ENCODE measurements at regions not wholly inside any gene's neighbourhood (a gene's known extent, or its start where the extent isn't known, plus 50 kb on each side); places are given as distances from the start of the nearest gene placed in this dataset.

GRCh38 chr9:38192731-38193265, 123.8 kb upstream of the SHB start:
- no peak for TF ChIP-seq CTCF (IDR thresholded peaks at IDR 0.05; ENCODE audit: insufficient read depth, low read depth, low read length, missing control alignments)
- DNase-seq (ENCODE audit: low read depth) = no peak
- H3K4me3 ChIP-seq (ENCODE audit: low read length) = no peak overlapping the region

GRCh38 chr9:38186404-38187115, 117.5 kb upstream of the SHB start:
- no peak for TF ChIP-seq CTCF (IDR thresholded peaks at IDR 0.05; ENCODE audit: insufficient read depth, low read depth, low read length, missing control alignments)
- no peak for DNase-seq (ENCODE audit: low read depth)
- no peak overlapping the region for H3K4me3 ChIP-seq (ENCODE audit: low read length)

- DNase-seq (ENCODE audit: low read depth) = no peak
- TF ChIP-seq CTCF (IDR thresholded peaks at IDR 0.05; ENCODE audit: insufficient read depth, low read depth, low read length, missing control alignments) = no peak
- H3K4me3 ChIP-seq (ENCODE audit: low read length) = no peak overlapping the region
Observed at GRCh38 chr9:38185647-38186403, 116.8 kb upstream of the SHB start.

- H3K4me3 ChIP-seq (ENCODE audit: low read length) = no peak overlapping the region
- no peak for TF ChIP-seq CTCF (IDR thresholded peaks at IDR 0.05; ENCODE audit: insufficient read depth, low read depth, low read length, missing control alignments)
- peak; percentile 32 for DNase-seq (ENCODE audit: low read depth)
Observed at GRCh38 chr9:38183994-38184568, 115.1 kb upstream of the SHB start.

GRCh38 chr9:38182321-38182720, 113.3 kb upstream of the SHB start:
- DNase-seq (ENCODE audit: low read depth) = peak; percentile 65
- no peak for TF ChIP-seq CTCF (IDR thresholded peaks at IDR 0.05; ENCODE audit: insufficient read depth, low read depth, low read length, missing control alignments)
- H3K4me3 ChIP-seq (ENCODE audit: low read length) = no peak overlapping the region

GRCh38 chr9:38181866-38182265, 112.8 kb upstream of the SHB start:
- TF ChIP-seq CTCF (IDR thresholded peaks at IDR 0.05; ENCODE audit: insufficient read depth, low read depth, low read length, missing control alignments) = no peak
- no peak overlapping the region for H3K4me3 ChIP-seq (ENCODE audit: low read length)
- peak; percentile 75 for DNase-seq (ENCODE audit: low read depth)
